OCI-LY7 (cell line): ENCODE measurements at regions not wholly inside any gene's neighbourhood (a gene's known extent, or its start where the extent isn't known, plus 50 kb on each side); places are given as distances from the start of the nearest gene placed in this dataset.

Experiments used
- BruUV-seq: library from RNA; stranded (reverse); fragments of 400-500 nt; replicated peaks from 2 replicates; lab custom pipeline; 2021; lab: Mats Ljungman, UMichigan
- CTCF ChIA-PET: fragments of 300-600 bp; sonication (Branson Sonifier 250); formaldehyde crosslinking; loops from one replicate; lab custom pipeline; 2022; ENCODE audit warnings: antibody characterized with exemption; ENCODE audit not compliant: unreplicated experiment; lab: Charles Lee
- POLR2A ChIA-PET: fragments of 300-600 bp; sonication (Branson Sonifier 250); formaldehyde crosslinking; loops from one replicate; lab custom pipeline; 2022; ENCODE audit warnings: antibody characterized with exemption; lab: Charles Lee
- DNase-seq: peaks from one replicate; pipeline ENCODE4 v3.0.0-alpha.2; 2015; ENCODE audit warnings: low spot score
- H2AFZ ChIP-seq: fragments of 200-600 bp; sonication (generic), shearing (Covaris generic); 2 replicates; pipeline ENCODE4 v1.6.1; 2014; ENCODE audit warnings: mild to moderate bottlenecking, antibody characterized with exemption, low read length, moderate library complexity
- H3K27ac ChIP-seq: fragments of 200-600 bp; sonication (generic); 2 replicates; pipeline ENCODE4 v1.5.1; 2014; ENCODE audit warnings: mixed run types, low read depth, mild to moderate bottlenecking, moderate library complexity, low read length, inconsistent platforms; ENCODE audit not compliant: poor library complexity, severe bottlenecking
- H3K36me3 ChIP-seq: fragments of 200-600 bp; sonication (generic); 2 replicates; pipeline ENCODE4 v1.6.1; 2014; ENCODE audit warnings: mild to moderate bottlenecking, antibody characterized with exemption, low read length, moderate library complexity, mixed read lengths; ENCODE audit not compliant: insufficient read depth
- H3K4me1 ChIP-seq: fragments of 200-600 bp; sonication (generic); 2 replicates; pipeline ENCODE4 v1.5.1; 2014; ENCODE audit warnings: mild to moderate bottlenecking, low read length; ENCODE audit not compliant: insufficient read depth, poor library complexity, severe bottlenecking
- H3K4me2 ChIP-seq: fragments of 200-600 bp; sonication (generic); 2 replicates; pipeline ENCODE4 v1.6.1; 2014; ENCODE audit warnings: mild to moderate bottlenecking, low read length
- H3K4me3 ChIP-seq: fragments of 200-600 bp; sonication (generic); 2 replicates; pipeline ENCODE4 v1.5.1; 2014; ENCODE audit warnings: mild to moderate bottlenecking, low read depth, low read length; ENCODE audit not compliant: poor library complexity, severe bottlenecking
- H3K79me2 ChIP-seq: fragments of 200-600 bp; sonication (generic); 2 replicates; pipeline ENCODE4 v1.6.1; 2016; ENCODE audit warnings: low read depth, mild to moderate bottlenecking, low read length, moderate library complexity, mixed read lengths; ENCODE audit not compliant: insufficient read depth
- H3K9me2 ChIP-seq: fragments of 200-600 bp; sonication (generic); 2 replicates; pipeline ENCODE4 v1.6.1; 2016; ENCODE audit warnings: mild to moderate bottlenecking, low read length, mixed read lengths; ENCODE audit not compliant: insufficient read depth
- H3K9me3 ChIP-seq: fragments of 200-600 bp; sonication (generic); 2 replicates; pipeline ENCODE4 v1.6.1; 2014; ENCODE audit warnings: mild to moderate bottlenecking, mixed run types, low read length, mixed read lengths
- H4K20me1 ChIP-seq: fragments of 200-600 bp; sonication (generic); 2 replicates; pipeline ENCODE4 v1.6.1; 2014; ENCODE audit warnings: mild to moderate bottlenecking, antibody characterized with exemption, low read length, moderate library complexity, mixed read lengths; ENCODE audit not compliant: insufficient read depth
- EZH2phosphoT487 ChIP-seq: fragments of 200-600 bp; sonication (generic); IDR thresholded peaks from 2 replicates; pipeline ENCODE4 v1.6.1; 2018; ENCODE audit warnings: low read depth, borderline replicate concordance, mild to moderate bottlenecking, mixed run types, antibody characterized with exemption, low read length, moderate library complexity, mixed read lengths
- intact Hi-C: fragments of 100-400 bp; cut with micrococcal nuclease; formaldehyde crosslinking; loops from one replicate; pipeline ENCODE4 v1.10.0; 2022; ENCODE audit not compliant: unreplicated experiment
- TF ChIP-seq, protein P1 (sequence below): fragments of 200-600 bp; sonication (generic); conservative IDR thresholded peaks from 2 replicates; pipeline ENCODE4 v1.5.1; 2014; ENCODE audit warnings: mild to moderate bottlenecking, antibody characterized with exemption, low read length, moderate library complexity, mixed read lengths

DNA sequence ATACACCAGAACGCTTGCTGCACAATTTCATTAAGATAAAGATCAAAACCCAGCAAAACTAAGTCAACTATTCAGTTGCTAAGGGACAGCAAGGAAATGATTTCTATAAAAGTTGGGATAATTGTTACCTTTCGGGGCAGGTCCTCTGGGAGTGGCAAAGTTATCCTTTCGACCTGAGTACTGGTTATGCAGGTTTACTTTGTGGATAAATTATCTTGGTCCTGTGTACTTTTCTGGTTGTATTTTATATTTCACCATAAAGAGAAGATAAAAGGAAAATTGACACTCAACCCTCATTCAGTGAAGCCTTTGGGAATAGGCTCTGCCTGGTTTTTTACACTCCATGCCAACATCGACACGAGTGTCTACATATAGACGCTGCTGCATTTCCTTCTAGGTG lies 146.5 kb downstream of the SYK start:
- no peaks in the 10 kb centered on the region for H3K4me1 ChIP-seq
- intact Hi-C loops: no loop called here
- ChIA-PET POLR2A (interaction anchor here (0.9 kb wide), 1 partner anchor 489 kb away, joined by 3 read pairs; no protein-coding TSS in a partner anchor), CTCF (no interaction called here)
- TF ChIP-seq EZH2phosphoT487: no peak
- TF ChIP-seq, protein P1, sequence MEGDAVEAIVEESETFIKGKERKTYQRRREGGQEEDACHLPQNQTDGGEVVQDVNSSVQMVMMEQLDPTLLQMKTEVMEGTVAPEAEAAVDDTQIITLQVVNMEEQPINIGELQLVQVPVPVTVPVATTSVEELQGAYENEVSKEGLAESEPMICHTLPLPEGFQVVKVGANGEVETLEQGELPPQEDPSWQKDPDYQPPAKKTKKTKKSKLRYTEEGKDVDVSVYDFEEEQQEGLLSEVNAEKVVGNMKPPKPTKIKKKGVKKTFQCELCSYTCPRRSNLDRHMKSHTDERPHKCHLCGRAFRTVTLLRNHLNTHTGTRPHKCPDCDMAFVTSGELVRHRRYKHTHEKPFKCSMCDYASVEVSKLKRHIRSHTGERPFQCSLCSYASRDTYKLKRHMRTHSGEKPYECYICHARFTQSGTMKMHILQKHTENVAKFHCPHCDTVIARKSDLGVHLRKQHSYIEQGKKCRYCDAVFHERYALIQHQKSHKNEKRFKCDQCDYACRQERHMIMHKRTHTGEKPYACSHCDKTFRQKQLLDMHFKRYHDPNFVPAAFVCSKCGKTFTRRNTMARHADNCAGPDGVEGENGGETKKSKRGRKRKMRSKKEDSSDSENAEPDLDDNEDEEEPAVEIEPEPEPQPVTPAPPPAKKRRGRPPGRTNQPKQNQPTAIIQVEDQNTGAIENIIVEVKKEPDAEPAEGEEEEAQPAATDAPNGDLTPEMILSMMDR: no peak
- H3K4me3 ChIP-seq: no peak overlapping the region
- H2AFZ ChIP-seq: no peak overlapping the region
- H3K79me2 ChIP-seq: no peaks in the 10 kb centered on the region
- H3K4me2 ChIP-seq: no peak overlapping the region
- H3K9me3 ChIP-seq: no peaks in the 10 kb centered on the region
- H4K20me1 ChIP-seq: no peaks in the 10 kb centered on the region
- no peak for DNase-seq
- H3K36me3 ChIP-seq: no peaks in the 10 kb centered on the region
- no TSS peak for BruUV-seq
- H3K9me2 ChIP-seq: no peaks in the 10 kb centered on the region
- no peak overlapping the region for H3K27ac ChIP-seq

DNA sequence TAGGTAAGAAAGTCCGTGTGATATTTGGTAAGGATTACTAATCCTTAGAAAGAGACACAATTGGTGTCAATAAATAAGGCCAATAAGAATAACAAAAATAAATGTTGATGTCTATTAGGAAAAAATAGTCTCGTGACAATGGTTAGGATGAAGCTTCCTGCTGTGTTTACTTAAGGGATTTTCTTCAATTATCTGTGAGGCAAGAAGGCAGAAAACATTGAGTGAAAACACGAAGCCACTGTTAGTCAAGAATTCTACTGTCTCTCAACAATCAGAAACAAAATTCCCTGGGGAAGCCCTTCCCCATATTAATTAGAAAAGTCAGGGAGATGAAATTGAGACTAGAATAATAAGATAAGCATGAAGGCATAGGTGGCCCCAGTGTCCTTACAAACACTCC lies 149.0 kb downstream of the SYK start:
- Histone ChIP-seq H3K4me2 (no peak overlapping the region), H3K27ac (no peak overlapping the region), H3K4me1 (no peaks in the 10 kb centered on the region), H2AFZ (no peak overlapping the region), H3K79me2 (no peaks in the 10 kb centered on the region), H4K20me1 (no peaks in the 10 kb centered on the region), H3K4me3 (no peak overlapping the region), H3K36me3 (no peaks in the 10 kb centered on the region), H3K9me3 (no peaks in the 10 kb centered on the region), H3K9me2 (no peaks in the 10 kb centered on the region)
- intact Hi-C loops: no loop called here
- no peak for TF ChIP-seq EZH2phosphoT487
- TF ChIP-seq, protein P1: no peak
- no peak for DNase-seq
- no TSS peak for BruUV-seq
- ChIA-PET POLR2A (interaction anchor here (0.6 kb wide), 1 partner anchor 13 kb away, joined by 3 read pairs; no protein-coding TSS in a partner anchor), CTCF (no interaction called here)

DNA sequence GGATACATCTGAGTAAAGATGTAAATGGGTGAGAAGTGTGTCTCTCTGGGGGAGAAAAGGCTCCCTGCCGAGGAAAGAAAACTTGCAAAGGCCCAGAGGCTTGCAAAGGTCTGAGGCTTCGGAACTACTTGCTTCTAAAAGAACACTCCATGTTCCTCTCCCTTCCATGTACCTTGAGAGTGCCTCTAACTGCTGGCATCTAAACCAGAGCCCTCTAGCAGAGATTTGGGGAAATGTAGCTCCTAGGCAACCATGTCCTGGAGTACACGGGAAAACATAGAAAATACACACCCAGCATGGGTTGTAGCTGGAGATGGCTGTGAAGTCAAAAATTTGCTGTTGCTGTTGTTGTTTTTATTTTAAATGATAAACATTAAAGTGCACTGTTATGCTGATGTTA lies 151.6 kb downstream of the SYK start:
- Histone ChIP-seq H3K9me3 (no peaks in the 10 kb centered on the region), H4K20me1 (no peaks in the 10 kb centered on the region), H3K36me3 (no peaks in the 10 kb centered on the region), H3K4me1 (no peaks in the 10 kb centered on the region), H3K79me2 (no peaks in the 10 kb centered on the region), H3K9me2 (no peaks in the 10 kb centered on the region), H3K4me3 (no peak overlapping the region), H3K27ac (no peak overlapping the region), H3K4me2 (no peak overlapping the region), H2AFZ (no peak overlapping the region)
- no TSS peak for BruUV-seq
- POLR2A ChIA-PET: no interaction called here
- CTCF ChIA-PET: no interaction called here
- intact Hi-C loops: no loop called here
- DNase-seq: no peak
- TF ChIP-seq, protein P1: no peak
- TF ChIP-seq EZH2phosphoT487: no peak
